ENCODE measurements at regions not wholly inside any gene's neighbourhood (a gene's known extent, or its start where the extent isn't known, plus 50 kb on each side); places are given as distances from the start of the nearest gene placed in this dataset.

DNA sequence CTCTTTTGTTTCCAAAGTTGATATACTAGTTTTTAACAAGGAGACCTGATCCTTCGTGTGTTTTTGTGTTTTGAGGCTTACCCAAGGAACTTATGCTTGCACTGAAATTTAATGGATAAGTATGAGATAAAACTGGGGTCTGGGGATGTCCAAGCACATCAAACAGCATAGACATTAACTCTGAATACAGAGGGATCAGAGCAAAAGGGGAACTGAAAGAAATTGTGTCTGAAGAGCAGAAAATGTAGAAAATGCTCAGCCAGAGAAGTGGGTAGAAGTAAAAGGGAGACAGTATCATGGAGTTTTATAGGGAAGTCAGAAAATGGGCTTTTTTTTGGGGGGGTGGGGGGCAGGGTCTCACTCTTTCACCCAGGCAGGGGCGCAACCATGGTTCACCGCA is 695.4 kb downstream of the ARAP2 start:
- TF ChIP-seq, protein P1, sequence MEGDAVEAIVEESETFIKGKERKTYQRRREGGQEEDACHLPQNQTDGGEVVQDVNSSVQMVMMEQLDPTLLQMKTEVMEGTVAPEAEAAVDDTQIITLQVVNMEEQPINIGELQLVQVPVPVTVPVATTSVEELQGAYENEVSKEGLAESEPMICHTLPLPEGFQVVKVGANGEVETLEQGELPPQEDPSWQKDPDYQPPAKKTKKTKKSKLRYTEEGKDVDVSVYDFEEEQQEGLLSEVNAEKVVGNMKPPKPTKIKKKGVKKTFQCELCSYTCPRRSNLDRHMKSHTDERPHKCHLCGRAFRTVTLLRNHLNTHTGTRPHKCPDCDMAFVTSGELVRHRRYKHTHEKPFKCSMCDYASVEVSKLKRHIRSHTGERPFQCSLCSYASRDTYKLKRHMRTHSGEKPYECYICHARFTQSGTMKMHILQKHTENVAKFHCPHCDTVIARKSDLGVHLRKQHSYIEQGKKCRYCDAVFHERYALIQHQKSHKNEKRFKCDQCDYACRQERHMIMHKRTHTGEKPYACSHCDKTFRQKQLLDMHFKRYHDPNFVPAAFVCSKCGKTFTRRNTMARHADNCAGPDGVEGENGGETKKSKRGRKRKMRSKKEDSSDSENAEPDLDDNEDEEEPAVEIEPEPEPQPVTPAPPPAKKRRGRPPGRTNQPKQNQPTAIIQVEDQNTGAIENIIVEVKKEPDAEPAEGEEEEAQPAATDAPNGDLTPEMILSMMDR (conservative IDR thresholded peaks at IDR 0.05; ENCODE audit: low read length): no peak
- TF ChIP-seq EZH2phosphoT487 (IDR thresholded peaks at IDR 0.05; ENCODE audit: borderline replicate concordance, low read depth, low read length): no peak
